K562 (cell line): ENCODE measurements at regions not wholly inside any gene's neighbourhood (a gene's known extent, or its start where the extent isn't known, plus 50 kb on each side); places are given as distances from the start of the nearest gene placed in this dataset.

Source experiments
- ATAC-seq: fragments of 200-7000 bp; cut with Tn5 transposase; 3 replicates; pipeline ENCODE4 v1.9.1; 2020; ENCODE audit warnings: moderate library complexity
- BruUV-seq: library from RNA; stranded (reverse); fragments of 400-500 nt; replicated peaks from 2 replicates; lab custom pipeline; 2021; lab: Mats Ljungman, UMichigan
- CTCF ChIA-PET: fragments of 300-600 bp; formaldehyde crosslinking; extraction: SDS; loops from one replicate; lab custom pipeline; 2021; ENCODE audit warnings: low intra/inter-chr PET ratio; lab: Yijun Ruan, JAX
- POLR2A ChIA-PET: fragments of 300-600, 350-650 bp; sonication (Branson Sonifier 250); formaldehyde crosslinking; extraction: SDS; loops from one replicate; lab custom pipeline; 2021; ENCODE audit warnings: antibody characterized with exemption, inconsistent platforms; lab: Yijun Ruan, JAX
- DNase-seq, 4 experiments: peaks; one replicate each; pipeline versions ENCODE4 v3.0.0 to v3.0.0-alpha.2; 2011 to 2018; ENCODE audit warnings: low spot score in 3 of 4, mixed read lengths in 3 of 4; ENCODE audit errors: extremely low read depth in 1 of 4
- FAIRE-seq: peaks from 2 replicates; lab custom pipeline; 2011; peaks lifted over from hg19 to GRCh38; lab: Jason Lieb, UNC
- H2AFZ ChIP-seq: 2 replicates; pipeline ENCODE4 v1.6.0; 2011; ENCODE audit warnings: low read depth, low read length, control low read depth, inconsistent platforms
- H3K27ac ChIP-seq: fragments of 200-600 bp; 3 replicates; pipeline ENCODE4 v1.8.0; 2011; ENCODE audit warnings: low read depth, mild to moderate bottlenecking, control low read depth, inconsistent platforms, low read length, moderate library complexity, mixed read lengths; ENCODE audit errors: extremely low read depth
- H3K27me3 ChIP-seq, 2 experiments: fragments of 300-600 bp in 1 of 2; 2 replicates in 1 of 2; 3 replicates in 1 of 2; pipeline versions ENCODE4 v1.6.0 to v1.8.0; 2011; ENCODE audit warnings: inconsistent platforms in 2 of 2, low read length in 2 of 2, mild to moderate bottlenecking in 1 of 2, mixed read lengths in 1 of 2, moderate library complexity in 1 of 2; ENCODE audit not compliant: control insufficient read depth in 2 of 2, insufficient read depth in 2 of 2
- H3K36me3 ChIP-seq: fragments of 300-600 bp; 3 replicates; pipeline ENCODE4 v1.8.0; 2011; ENCODE audit warnings: mild to moderate bottlenecking, low read length, inconsistent platforms; ENCODE audit not compliant: control insufficient read depth, insufficient read depth
- H3K4me1 ChIP-seq, 2 experiments: fragments of 200-600 bp in 1 of 2; replicated peaks in 1 of 2; 2 replicates in 1 of 2; 3 replicates in 1 of 2; pipeline versions ENCODE4 v1.5.1 to v1.8.0; 2011; ENCODE audit warnings: inconsistent platforms in 2 of 2, low read length in 2 of 2, mild to moderate bottlenecking in 1 of 2, mixed read lengths in 1 of 2, moderate library complexity in 1 of 2; ENCODE audit not compliant: control insufficient read depth in 2 of 2, insufficient read depth in 2 of 2
- H3K4me2 ChIP-seq: 2 replicates; pipeline ENCODE4 v1.6.1; 2011; ENCODE audit warnings: low read length, control low read depth, inconsistent platforms, mixed read lengths; ENCODE audit not compliant: insufficient read depth
- H3K4me3 ChIP-seq: fragments of 200-600 bp; sonication (generic), shearing (Covaris generic); 2 replicates; pipeline ENCODE4 v1.5.1; 2016; ENCODE audit warnings: control low read depth, inconsistent platforms
- H3K79me2 ChIP-seq: fragments of 200-600 bp; 3 replicates; pipeline ENCODE4 v1.8.0; 2011; ENCODE audit warnings: low read length, inconsistent platforms; ENCODE audit not compliant: control insufficient read depth, insufficient read depth
- H3K9ac ChIP-seq, 2 experiments: 2 replicates each; pipeline versions ENCODE4 v1.6.0 to v1.6.1; 2011; ENCODE audit warnings: low read depth in 2 of 2, low read length in 2 of 2, control low read depth in 1 of 2, inconsistent platforms in 1 of 2, mild to moderate bottlenecking in 1 of 2, mixed read lengths in 1 of 2; ENCODE audit not compliant: insufficient read depth in 1 of 2
- H3K9me1 ChIP-seq: one replicate; pipeline ENCODE4 v1.6.0; 2011; ENCODE audit warnings: inconsistent platforms, mild to moderate bottlenecking, low read length, moderate library complexity; ENCODE audit not compliant: control insufficient read depth, insufficient read depth
- H3K9me3 ChIP-seq: replicated peaks from 2 replicates; pipeline ENCODE4 v1.5.1; 2011; ENCODE audit warnings: low read depth, low read length, inconsistent platforms; ENCODE audit not compliant: control insufficient read depth, insufficient read depth
- H4K20me1 ChIP-seq: replicated peaks from 2 replicates; pipeline ENCODE4 v1.6.1; 2011; ENCODE audit warnings: low read length, inconsistent platforms, mixed read lengths; ENCODE audit not compliant: control insufficient read depth, insufficient read depth
- CBX5 ChIP-seq: IDR thresholded peaks from 2 replicates; pipeline ENCODE4 v1.6.1; 2014; ENCODE audit warnings: low read depth, borderline replicate concordance
- CTBP1 ChIP-seq: fragments of 450-650 bp; IDR thresholded peaks from 2 replicates; pipeline ENCODE4 v1.6.1; 2016; ENCODE audit warnings: borderline replicate concordance
- ETV6 ChIP-seq, 3 experiments: fragments of 150-350 bp in 1 of 3; sonication (generic) in 1 of 3; formaldehyde crosslinking in 1 of 3; IDR thresholded peaks; 2 replicates each; pipeline versions ENCODE4 v1.6.1 to v1.8.0; 2014 to 2022; ENCODE audit warnings: borderline replicate concordance in 2 of 3, low read depth in 2 of 3, antibody characterized with exemption in 1 of 3, low read length in 1 of 3, mild to moderate bottlenecking in 1 of 3, missing genetic modification reagents in 1 of 3
- HCFC1 ChIP-seq: IDR thresholded peaks from 2 replicates; pipeline ENCODE4 v1.6.1; 2012; ENCODE audit warnings: low read depth, low read length, improper control_type of control experiment
- HDAC8 ChIP-seq: fragments of 450-650 bp; IDR thresholded peaks from 2 replicates; pipeline ENCODE4 v1.6.1; 2016; ENCODE audit warnings: mild to moderate bottlenecking, missing genetic modification characterization, moderate library complexity, missing compliant biosample characterization
- POU5F1 ChIP-seq: fragments of 150-350 bp; IDR thresholded peaks from 2 replicates; pipeline ENCODE4 v1.6.1; 2014; ENCODE audit warnings: borderline replicate concordance, low read length, low read depth, mild to moderate bottlenecking; ENCODE audit not compliant: partially characterized antibody
- PPARD ChIP-seq: fragments of 250-450 bp; sonication (Bioruptor Pico); IDR thresholded peaks from 2 replicates; pipeline ENCODE4 v1.8.0; 2022; ENCODE audit warnings: inconsistent platforms, mild to moderate bottlenecking, moderate library complexity
- RB1 ChIP-seq: fragments of 450-650 bp; IDR thresholded peaks from 2 replicates; pipeline ENCODE4 v1.6.1; 2017; ENCODE audit warnings: low read depth, mild to moderate bottlenecking
- SRF ChIP-seq, 2 experiments: fragments of 250-450, 450-650 bp in 1 of 2; sonication (Bioruptor Pico) in 1 of 2; sonication (generic) in 1 of 2; formaldehyde crosslinking; IDR thresholded peaks; 2 replicates each; pipeline versions ENCODE4 v1.5.0 to v1.5.1; 2020 to 2022; ENCODE audit warnings: mild to moderate bottlenecking in 1 of 2, missing genetic modification reagents in 1 of 2
- ZNF347 ChIP-seq: fragments of 450-650 bp; formaldehyde crosslinking; IDR thresholded peaks from 2 replicates; pipeline ENCODE4 v1.4.0; 2020; ENCODE audit warnings: low read depth, mild to moderate bottlenecking, moderate library complexity
- ZNF76 ChIP-seq: fragments of 250-450 bp; sonication (Bioruptor Pico); IDR thresholded peaks from 2 replicates; pipeline ENCODE4 v1.4.0; 2020; ENCODE audit warnings: mild to moderate bottlenecking, moderate library complexity, borderline replicate concordance
- in situ Hi-C: fragments of 300-500 bp; cut with MboI; formaldehyde crosslinking; loops from 4 replicates; pipeline ENCODE4 v1.15.0; 2018; ENCODE audit warnings: inconsistent platforms, mixed read lengths
- intact Hi-C: fragments of 100-400 bp; cut with micrococcal nuclease; formaldehyde crosslinking; loops from 2 replicates; pipeline ENCODE4 v1.14.2; 2022

DNA sequence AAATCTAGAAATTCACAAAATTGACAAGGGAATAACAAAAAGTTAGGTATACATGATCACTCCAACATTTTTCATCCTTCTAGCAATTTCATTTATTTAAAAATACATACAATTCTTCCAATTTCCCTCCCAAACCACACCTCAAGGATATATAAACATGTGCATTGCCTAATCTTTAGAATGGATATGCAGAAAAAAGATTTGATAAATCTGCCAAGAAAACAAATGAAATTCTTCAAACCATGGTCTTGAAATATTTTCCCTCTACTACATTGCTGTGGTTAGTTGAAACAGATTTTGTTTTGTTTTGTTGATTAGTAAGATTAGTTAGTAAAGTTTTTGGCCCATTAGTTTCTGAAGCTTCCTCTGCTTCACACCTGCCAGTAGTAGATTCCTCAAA is 703.3 kb upstream of the CCDC179 start:
- Histone ChIP-seq H3K9me3 (no peaks in the 10 kb centered on the region), H3K36me3 (no peaks in the 10 kb centered on the region), H4K20me1 (no peaks in the 10 kb centered on the region), H3K4me1 (no peaks in the 10 kb centered on the region), H3K79me2 (no peaks in the 10 kb centered on the region), H3K4me2 (no peak overlapping the region), H2AFZ (no peak overlapping the region), H3K9me1 (no peaks in the 10 kb centered on the region), H3K9ac (no peak overlapping the region), H3K4me3 (no peak overlapping the region)
- intact Hi-C loops, result no loop called here
- CTCF ChIA-PET, result no interaction called here
- BruUV-seq, result no TSS peak
- ATAC-seq, result no peak
- POLR2A ChIA-PET, result no interaction called here
- no peak for DNase-seq
- TF ChIP-seq PPARD, result no peak
- no peak for TF ChIP-seq ZNF347
- TF ChIP-seq HDAC8 (tag), result no peak
- no peak for TF ChIP-seq POU5F1
- no peak for TF ChIP-seq ETV6 (IDR thresholded peaks at IDR 0.05; ENCODE audit: borderline replicate concordance in 1 of 2, low read depth in 2 of 2, low read length in 1 of 2)
- no peak for TF ChIP-seq ETV6 (CRISPR knock-in tag; IDR thresholded peaks at IDR 0.05; ENCODE audit: borderline replicate concordance)
- no peak for TF ChIP-seq CBX5
- no peak for TF ChIP-seq SRF (CRISPR knock-in tag; IDR thresholded peaks at IDR 0.05)
- no peak for TF ChIP-seq CTBP1
- TF ChIP-seq RB1, result no peak
- no peak for TF ChIP-seq HCFC1
- no peak for TF ChIP-seq ZNF76 (CRISPR knock-in tag)
- TF ChIP-seq, all 486 proteins: peak for 0
- no peak overlapping the region for H3K27ac ChIP-seq
- H3K27me3 ChIP-seq, result no peaks in the 10 kb centered on the region
- FAIRE-seq, result no peak
- in situ Hi-C loops, result no loop called here
